NB4 (cell line): ENCODE measurements at regions not wholly inside any gene's neighbourhood (a gene's known extent, or its start where the extent isn't known, plus 50 kb on each side); places are given as distances from the start of the nearest gene placed in this dataset.

ENCODE experiments used
- DNase-seq: peaks from one replicate; pipeline ENCODE4 v3.0.0; 2010; ENCODE audit warnings: low read depth
- H3K4me3 ChIP-seq: one replicate; pipeline ENCODE4 v1.5.1; 2011; ENCODE audit warnings: mild to moderate bottlenecking, low read depth, low read length, moderate library complexity
- MAX ChIP-seq: IDR thresholded peaks from 2 replicates; pipeline ENCODE4 v1.6.1; 2011; ENCODE audit warnings: low read depth, low read length
- MYC ChIP-seq: IDR thresholded peaks from 2 replicates; pipeline ENCODE4 v1.6.1; 2011; ENCODE audit warnings: low read depth, low read length
- POLR2A ChIP-seq: IDR thresholded peaks from 2 replicates; pipeline ENCODE4 v1.6.1; 2011; ENCODE audit warnings: mild to moderate bottlenecking; ENCODE audit not compliant: insufficient read length; ENCODE audit errors: extremely low read depth
- TF ChIP-seq, protein P1 (sequence below): IDR thresholded peaks from one replicate; pipeline ENCODE4 v1.5.1; 2012; ENCODE audit warnings: low read depth, low read length

DNA sequence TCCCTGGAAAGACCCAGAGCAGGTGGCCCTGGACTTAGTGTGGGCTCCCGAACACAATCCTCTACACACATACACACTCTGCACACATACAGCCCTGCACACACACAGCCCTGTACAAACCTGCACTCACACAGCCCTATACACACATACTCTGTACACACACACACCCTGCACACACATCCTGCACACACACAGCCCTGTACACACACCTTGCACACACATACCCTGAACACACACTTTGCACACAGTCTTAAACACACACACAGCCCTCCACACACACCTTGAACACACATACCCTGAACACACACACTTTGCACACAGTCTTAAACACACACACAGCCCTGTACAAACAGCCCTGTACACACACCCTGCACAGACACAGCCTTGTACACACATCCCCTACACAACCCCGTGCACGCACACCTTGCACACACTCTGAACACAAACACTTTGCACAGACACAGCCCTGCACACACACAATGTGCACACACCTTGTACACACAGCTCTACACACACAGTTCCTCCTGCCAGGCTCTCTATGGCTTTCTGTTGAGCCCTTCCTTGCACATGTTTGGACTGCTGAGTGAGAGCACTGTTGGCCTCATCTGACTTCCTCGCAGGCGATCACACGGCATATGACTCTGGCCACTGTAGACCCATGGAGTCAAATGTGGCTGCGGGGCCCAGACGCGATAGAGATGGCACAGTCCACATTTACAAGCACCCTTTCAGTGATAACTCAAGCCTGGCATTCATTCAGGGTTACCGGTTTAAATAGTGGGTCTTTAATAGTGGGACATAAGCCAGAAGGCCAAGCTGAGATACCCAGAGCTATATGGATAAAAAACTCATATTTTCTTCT is 245.7 kb upstream of the IRX1 start:
- H3K4me3 ChIP-seq = no peak overlapping the region
- no peak for TF ChIP-seq MYC
- TF ChIP-seq, protein P1, sequence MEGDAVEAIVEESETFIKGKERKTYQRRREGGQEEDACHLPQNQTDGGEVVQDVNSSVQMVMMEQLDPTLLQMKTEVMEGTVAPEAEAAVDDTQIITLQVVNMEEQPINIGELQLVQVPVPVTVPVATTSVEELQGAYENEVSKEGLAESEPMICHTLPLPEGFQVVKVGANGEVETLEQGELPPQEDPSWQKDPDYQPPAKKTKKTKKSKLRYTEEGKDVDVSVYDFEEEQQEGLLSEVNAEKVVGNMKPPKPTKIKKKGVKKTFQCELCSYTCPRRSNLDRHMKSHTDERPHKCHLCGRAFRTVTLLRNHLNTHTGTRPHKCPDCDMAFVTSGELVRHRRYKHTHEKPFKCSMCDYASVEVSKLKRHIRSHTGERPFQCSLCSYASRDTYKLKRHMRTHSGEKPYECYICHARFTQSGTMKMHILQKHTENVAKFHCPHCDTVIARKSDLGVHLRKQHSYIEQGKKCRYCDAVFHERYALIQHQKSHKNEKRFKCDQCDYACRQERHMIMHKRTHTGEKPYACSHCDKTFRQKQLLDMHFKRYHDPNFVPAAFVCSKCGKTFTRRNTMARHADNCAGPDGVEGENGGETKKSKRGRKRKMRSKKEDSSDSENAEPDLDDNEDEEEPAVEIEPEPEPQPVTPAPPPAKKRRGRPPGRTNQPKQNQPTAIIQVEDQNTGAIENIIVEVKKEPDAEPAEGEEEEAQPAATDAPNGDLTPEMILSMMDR = no peak
- no peak for TF ChIP-seq POLR2A
- TF ChIP-seq MAX = no peak
- no peak for DNase-seq

GRCh38 chr5:3348576-3349535 is 246.8 kb upstream of the IRX1 start:
- H3K4me3 ChIP-seq = no peak overlapping the region
- TF ChIP-seq MYC (no peak), POLR2A (no peak), MAX (no peak)
- TF ChIP-seq, protein P1 = no peak
- no peak for DNase-seq

DNA sequence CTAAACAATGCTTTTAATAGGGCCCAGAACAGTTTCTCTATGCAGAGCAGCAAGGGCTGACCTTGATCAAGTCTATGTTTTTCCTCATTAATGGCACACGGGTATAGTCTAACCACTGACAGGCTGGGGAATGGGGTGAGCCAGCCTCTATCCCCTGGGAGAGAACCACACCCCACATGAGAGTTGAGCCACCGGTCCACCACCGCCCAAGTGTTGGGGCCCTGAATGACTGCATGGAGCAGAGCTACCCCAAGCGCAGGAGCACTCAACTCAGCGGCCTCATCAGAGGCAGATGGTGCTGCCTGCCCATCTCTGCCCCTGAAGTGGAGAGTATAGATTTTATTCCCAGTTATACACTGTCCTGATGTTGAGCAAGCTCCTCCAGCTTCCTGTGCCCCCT is 247.9 kb upstream of the IRX1 start:
- H3K4me3 ChIP-seq = no peak overlapping the region
- TF ChIP-seq, protein P1 = no peak
- no peak for TF ChIP-seq MAX
- no peak for TF ChIP-seq MYC
- TF ChIP-seq POLR2A = no peak
- no peak for DNase-seq

GRCh38 chr5:3346111-3346820 is 249.4 kb upstream of the IRX1 start:
- no peak for DNase-seq
- TF ChIP-seq MYC = no peak
- TF ChIP-seq MAX = no peak
- no peak for TF ChIP-seq POLR2A
- TF ChIP-seq, protein P1 = no peak
- H3K4me3 ChIP-seq = no peak overlapping the region

GRCh38 chr5:3345195-3345594 is 250.4 kb upstream of the IRX1 start:
- no peak for TF ChIP-seq MYC
- TF ChIP-seq POLR2A = no peak
- TF ChIP-seq MAX = no peak
- TF ChIP-seq, protein P1 = no peak
- H3K4me3 ChIP-seq = no peak overlapping the region
- DNase-seq = no peak
